Cardiac fibroblast (primary cell): ENCODE measurements at regions not wholly inside any gene's neighbourhood (a gene's known extent, or its start where the extent isn't known, plus 50 kb on each side); places are given as distances from the start of the nearest gene placed in this dataset.

Source experiments
- DNase-seq, 2 donors: peaks; one replicate each; pipeline versions ENCODE4 v3.0.0 to v3.0.0-alpha.2; 2010; ENCODE audit warnings: low read depth in 2 of 2
- H3K4me3 ChIP-seq, 2 donors: replicated peaks in 1 of 2; 1 replicate in 1 of 2; 2 replicates in 1 of 2; pipeline ENCODE4 v1.5.1; 2011; ENCODE audit warnings: low read depth in 2 of 2, low read length in 2 of 2, mild to moderate bottlenecking in 2 of 2, moderate library complexity in 1 of 2
- TF ChIP-seq, protein P1 (sequence below): IDR thresholded peaks from one replicate; pipeline ENCODE4 v1.5.1; 2011; ENCODE audit warnings: low read depth, mild to moderate bottlenecking, low read length, inconsistent platforms

DNA sequence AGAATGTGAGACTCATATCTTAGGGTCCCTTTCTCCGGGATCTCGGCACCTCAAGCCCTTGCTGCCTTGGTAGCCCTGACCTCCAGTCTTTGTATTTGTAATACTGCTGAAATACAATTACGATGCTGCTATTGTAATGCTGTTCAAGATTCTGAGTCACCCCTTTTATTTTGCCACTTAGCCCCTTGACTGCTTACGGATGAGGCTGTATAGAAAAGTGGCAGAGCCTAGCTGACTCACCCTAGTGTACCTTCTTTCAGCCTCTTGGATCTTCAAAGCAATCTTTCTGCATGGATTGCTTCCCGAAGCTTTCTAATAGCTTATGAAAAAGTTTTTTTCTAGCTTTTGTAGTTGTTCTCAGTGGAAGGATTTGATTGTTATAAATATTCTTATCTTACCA lies 187.9 kb downstream of the KCNJ2 start:
- DNase-seq, result peak in 1 of 2 donors; percentile 9
- TF ChIP-seq, protein P1, sequence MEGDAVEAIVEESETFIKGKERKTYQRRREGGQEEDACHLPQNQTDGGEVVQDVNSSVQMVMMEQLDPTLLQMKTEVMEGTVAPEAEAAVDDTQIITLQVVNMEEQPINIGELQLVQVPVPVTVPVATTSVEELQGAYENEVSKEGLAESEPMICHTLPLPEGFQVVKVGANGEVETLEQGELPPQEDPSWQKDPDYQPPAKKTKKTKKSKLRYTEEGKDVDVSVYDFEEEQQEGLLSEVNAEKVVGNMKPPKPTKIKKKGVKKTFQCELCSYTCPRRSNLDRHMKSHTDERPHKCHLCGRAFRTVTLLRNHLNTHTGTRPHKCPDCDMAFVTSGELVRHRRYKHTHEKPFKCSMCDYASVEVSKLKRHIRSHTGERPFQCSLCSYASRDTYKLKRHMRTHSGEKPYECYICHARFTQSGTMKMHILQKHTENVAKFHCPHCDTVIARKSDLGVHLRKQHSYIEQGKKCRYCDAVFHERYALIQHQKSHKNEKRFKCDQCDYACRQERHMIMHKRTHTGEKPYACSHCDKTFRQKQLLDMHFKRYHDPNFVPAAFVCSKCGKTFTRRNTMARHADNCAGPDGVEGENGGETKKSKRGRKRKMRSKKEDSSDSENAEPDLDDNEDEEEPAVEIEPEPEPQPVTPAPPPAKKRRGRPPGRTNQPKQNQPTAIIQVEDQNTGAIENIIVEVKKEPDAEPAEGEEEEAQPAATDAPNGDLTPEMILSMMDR, result no peak
- H3K4me3 ChIP-seq, result no peak overlapping the region

DNA sequence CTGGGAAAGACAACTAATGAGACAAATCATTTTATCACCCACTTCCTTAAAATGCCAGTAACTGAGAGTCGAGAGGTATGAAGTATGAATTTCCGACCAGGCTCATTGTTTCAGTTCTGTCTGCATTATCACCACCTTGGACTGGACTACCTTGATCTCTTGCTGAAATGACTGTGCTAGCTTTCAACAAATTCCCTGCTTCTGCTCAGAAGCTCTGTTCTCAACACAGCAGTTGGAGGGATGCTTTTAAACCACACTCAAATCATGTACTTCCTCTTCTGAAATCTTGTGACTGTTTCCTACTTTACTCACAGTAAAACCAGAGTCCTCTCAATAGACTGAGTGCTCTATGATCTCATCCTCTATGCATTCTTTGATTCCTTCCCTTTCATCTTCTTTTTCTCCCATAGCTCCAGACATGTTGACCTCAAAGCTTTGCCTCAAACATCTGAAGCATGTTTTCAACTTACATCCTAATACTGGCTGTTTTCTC lies 195.8 kb downstream of the KCNJ2 start:
- TF ChIP-seq, protein P1, result no peak
- H3K4me3 ChIP-seq, result no peak overlapping the region
- DNase-seq, result peak; percentile 33 to 58

DNA sequence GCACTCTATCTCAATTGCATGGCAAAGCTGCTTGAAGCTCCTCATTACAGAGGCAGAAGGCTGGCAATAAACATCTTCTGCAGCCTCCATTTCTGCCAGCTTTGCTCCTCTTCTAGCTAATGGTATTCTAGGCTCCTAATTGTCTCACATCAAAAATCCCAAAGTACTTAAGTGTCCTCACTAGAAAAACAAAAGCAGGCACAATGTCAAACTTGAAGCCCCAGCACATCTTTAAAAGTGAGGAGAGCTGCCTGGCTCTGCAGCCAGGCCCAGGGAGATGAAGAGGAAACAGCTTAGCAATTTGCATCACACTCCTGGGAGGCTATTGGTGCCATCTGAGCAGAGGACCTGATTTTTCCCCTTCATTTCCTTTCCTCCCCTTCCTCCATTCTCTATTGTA lies 197.1 kb downstream of the KCNJ2 start:
- H3K4me3 ChIP-seq, result no peak overlapping the region
- TF ChIP-seq, protein P1, result no peak
- no peak for DNase-seq

DNA sequence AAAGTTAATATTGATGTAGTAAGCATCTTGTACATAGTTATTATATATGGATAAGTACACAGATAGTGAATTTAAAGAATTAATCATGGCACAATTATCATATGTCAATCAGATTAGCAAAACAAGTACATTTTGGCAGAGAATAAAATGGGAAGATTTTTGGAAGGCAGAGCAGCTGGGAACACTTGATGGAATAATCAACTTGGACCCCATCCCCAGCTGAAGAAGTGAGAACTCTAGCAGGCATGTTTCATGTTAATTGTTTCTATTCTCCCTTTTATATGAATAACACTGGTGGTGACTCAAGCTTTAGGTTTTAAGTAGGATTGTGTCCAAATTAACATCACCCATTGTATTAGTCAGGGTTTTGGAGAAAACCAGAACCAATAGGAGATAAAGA lies 198.7 kb downstream of the KCNJ2 start:
- TF ChIP-seq, protein P1, result no peak
- no peak overlapping the region for H3K4me3 ChIP-seq
- no peak for DNase-seq

DNA sequence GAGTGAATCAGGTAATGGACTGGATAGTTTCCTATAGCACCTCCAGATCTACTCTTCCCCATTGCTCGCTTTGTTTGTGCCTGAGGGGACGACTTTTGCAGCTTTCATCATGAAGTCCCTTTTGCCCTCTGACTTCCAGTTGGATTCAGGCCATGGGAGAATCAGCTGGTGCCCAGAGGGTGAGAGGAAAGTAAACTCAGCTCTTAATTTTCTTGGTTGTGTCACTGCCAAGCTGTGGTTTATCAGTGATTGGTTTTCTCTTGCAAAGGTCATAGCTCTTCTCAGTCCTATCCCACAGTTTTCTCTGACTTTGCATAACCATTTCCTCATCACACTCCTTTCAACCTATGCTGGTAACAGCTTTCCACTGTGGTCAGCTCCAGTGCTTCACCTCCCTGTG lies 200.1 kb downstream of the KCNJ2 start:
- TF ChIP-seq, protein P1, result no peak
- DNase-seq, result peak in 1 of 2 donors; percentile 0

DNA sequence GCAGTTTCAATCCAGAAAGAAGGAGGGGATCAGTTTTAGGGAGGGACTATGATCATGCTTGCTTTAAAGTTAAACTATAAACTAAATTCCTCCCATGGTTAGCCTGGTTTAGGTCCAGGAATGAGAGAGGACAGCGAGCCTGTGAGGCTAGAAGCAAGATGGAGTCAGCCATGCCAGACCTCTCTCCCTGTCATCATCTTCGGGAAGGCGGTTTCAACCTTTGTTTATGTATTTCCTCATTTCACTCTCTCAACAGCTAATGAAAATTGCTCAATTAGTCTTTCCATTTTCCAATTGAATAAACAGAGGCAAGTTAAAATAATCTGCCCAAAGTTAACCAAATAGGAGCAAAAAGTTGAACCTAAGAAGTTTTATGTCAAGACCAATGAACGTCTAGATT lies 201.5 kb downstream of the KCNJ2 start:
- H3K4me3 ChIP-seq, result no peak overlapping the region
- TF ChIP-seq, protein P1, result no peak
- DNase-seq, result no peak

More for the DNA sequence above, 200.1 kb downstream of the KCNJ2 start:
- no peak overlapping the region for H3K4me3 ChIP-seq

DNA sequence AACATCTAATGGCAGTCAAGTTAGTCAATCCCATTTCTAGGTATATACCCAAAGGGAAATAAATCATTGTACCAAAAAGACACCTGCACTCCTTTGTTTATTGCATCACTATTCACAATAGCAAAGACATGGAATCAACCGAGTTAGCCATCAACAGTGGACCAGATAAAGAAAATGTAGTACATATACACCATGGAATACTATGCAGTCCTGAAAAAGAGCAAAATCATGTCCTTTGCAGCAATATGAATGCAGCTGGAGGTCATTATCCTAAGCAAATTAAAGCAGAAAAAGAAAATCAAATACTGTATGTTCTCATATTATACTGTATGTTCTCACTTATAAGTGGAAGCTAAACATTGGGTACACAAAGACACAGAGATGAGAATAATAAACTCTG lies 204.0 kb downstream of the KCNJ2 start:
- TF ChIP-seq, protein P1, result no peak
- no peak for DNase-seq
- H3K4me3 ChIP-seq, result no peak overlapping the region
